GM19023 (cell line): ENCODE measurements at regions not wholly inside any gene's neighbourhood (a gene's known extent, or its start where the extent isn't known, plus 50 kb on each side); places are given as distances from the start of the nearest gene placed in this dataset.
A peak's percentile ranks its signal among the peaks of the same experiment; 100 is the strongest.
"Not testable (repeated sequence)": the region's sequence is repeated elsewhere in the genome, so short reads cannot be mapped to it uniquely, and the experiment has no call there.

ENCODE experiments used
- ATAC-seq: cut with Tn5 transposase; IDR thresholded peaks from one replicate; pipeline ENCODE4 v1.9.1; 2021; ENCODE audit warnings: mild to moderate bottlenecking, moderate library complexity; ENCODE audit not compliant: unreplicated experiment

DNA sequence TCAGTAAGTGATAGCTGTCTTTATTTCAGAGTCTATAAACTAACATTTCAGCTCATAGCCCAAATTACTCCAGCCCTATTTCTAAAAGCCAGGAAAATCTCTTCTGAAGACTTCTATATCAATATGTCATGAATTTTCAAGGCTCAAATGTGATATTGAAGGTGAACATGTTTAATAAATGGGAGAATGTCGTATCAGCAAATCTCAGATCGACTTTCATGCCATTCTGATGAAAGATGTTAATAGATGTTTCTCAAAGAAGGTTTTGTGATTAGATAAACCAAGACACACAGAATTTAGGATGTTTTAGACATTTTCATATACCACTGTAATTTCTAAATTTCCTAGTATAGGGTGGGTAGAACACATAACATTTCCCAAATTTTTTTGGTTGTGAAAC is 380.6 kb downstream of the ARL4A start:
- no peak for ATAC-seq

DNA sequence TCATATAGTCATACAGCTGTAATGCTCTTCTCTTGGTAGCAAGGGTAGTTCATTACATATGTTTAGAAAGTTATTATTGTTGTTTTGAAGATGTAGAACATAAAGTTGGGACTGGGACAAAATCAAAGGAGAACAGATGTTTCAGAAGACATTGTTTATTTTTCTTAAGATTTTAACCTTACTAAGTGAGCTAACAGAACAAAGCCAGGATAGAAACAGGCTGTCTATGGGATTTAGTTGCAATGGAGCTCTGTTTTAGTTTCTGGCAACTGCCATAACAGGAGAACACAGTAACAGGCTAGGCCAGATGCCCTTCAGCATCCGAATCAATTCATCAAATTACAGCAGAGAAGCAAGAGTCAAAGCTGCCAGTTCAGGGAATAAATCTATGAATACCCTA is 382.4 kb downstream of the ARL4A start:
- ATAC-seq: no peak

DNA sequence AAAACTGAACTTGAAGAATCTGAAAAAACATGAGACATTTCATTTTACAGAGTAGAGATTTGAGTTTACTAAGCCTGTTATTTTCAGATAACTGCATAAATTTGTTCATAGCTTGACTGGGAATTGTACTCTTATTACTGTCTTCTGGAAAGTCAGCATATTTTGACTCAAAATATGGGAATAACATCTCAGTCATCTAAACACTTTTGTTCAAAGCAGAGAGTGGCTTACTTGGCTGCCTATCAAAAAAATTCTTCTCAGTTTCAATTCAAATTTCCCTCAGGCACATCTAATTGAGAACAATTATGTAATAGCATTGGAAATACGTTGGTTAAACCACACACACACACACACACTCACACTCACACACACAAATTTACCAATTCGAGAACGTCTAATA is 384.6 kb downstream of the ARL4A start:
- ATAC-seq: no peak

DNA sequence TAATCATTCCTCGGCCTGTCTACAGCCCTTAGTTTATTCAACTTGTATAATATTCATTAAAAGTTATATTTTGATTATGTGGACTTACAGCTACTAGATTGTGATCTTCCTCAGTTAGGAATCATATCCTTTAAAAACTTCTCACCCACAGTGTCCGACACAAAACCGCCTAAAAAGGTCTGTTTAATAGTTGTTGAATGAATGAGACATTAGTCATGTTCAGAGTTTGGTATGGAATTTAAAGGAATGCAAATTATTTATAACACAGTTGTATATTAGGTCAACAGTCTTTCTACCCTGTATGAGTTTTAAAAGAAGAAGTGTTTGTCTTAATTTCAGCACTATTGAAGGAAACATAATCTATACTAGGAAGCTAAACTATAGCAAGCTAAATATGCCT is 390.0 kb downstream of the ARL4A start:
- no peak for ATAC-seq

DNA sequence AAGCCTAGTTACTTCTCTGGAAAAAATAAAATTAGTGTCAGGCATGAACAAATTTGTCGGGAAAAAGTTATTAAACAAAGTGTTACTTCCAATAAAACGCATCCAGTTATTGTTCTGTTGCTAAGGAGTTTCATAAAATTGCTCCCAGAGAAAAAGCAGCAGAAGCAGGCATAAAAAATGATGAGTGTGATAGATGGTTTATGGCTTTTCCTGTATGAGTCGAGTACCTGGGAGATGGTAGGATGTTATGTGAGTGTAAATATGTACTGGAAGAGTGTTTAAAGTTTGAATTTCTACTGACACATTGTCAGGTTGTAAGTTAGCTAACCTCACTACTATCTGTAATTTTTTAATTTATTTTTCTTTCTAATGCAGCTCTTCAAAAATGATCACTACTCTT is 390.7 kb downstream of the ARL4A start:
- ATAC-seq: no peak

DNA sequence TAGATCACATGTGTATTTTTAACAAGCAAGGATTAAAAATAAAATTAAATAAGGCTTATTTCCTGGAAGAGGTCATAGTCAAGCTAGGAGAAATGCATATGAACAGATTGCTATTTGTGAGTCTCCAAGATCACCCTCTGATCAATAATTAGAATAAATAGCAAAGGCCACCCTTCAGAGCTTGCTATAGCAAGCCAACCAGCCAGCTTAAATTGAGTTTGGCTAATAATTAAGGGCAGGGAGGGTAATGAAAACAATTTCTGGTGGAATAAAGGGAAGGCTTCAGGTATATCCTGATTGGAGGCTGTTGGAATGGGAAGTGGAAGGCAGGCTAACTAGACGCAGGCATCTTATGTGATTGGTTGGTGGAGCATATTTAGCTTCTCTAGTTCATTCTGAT is 403.5 kb downstream of the ARL4A start:
- ATAC-seq: no peak

DNA sequence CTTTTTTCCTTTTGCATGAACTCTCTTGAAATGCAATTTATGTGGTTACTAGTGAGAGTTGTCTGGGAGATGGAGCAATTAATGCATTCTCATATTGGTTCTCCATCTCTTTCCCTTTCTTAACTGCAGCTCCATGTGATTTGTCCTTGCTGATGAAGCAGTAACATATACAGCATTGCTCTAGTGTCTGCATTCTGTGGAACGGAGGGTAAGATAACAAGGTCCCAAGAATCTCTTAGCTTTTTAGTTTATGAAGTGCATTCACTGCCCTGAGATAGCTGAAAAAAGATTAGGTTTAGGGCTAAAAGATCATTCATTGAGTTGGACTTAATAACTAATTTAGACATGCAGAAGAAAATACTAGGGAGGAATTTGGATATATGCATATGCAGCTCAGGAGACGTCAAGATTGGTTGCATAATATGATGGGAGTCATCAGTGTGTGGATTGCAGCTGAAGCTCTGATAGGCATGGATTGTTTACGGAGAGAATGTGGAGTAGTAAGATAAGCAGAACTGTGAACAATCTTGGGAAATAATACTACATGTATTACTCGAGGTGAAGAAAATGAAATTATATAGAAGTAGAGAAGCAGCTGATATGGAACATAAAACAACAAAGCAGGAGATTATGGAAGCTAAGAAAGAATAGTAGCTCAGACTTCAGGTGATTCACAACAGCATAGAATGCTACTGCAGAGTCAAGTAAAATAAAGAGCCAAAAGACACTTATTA is 404.7 kb downstream of the ARL4A start:
- ATAC-seq: no peak

DNA sequence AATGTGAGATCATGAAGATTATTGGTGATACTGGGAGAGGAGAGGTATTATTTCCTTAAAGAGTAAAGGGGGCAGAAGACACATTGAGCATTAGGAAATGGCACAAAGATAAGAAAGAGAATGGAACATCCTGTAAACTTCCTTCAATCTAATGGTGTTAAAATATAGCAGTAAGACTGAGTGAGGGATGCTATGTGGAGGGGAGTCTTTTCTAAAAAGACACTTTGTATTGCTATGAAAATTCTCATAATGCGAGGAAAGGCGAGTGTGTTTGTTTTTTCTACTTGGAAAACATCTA is 405.2 kb downstream of the ARL4A start:
- ATAC-seq: no peak

DNA sequence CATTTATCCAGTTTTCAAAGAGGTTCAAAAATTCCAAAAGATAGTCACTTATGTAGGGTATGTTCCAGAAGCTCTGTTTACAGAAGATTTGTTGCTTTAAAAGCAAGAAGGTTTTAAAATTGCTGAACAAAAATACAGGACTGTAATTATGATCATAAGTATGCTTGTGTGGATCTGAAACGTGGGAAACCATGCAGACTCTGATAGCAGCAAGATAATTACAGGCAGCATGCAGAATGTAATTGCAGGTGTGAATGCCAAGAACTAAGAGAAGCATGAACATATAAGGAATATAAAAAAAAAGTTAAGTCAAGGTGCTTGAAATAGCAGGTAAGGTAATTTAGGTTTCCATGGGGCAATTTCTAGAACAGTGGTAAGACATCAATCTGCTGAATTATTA is 405.7 kb downstream of the ARL4A start:
- ATAC-seq: no peak

DNA sequence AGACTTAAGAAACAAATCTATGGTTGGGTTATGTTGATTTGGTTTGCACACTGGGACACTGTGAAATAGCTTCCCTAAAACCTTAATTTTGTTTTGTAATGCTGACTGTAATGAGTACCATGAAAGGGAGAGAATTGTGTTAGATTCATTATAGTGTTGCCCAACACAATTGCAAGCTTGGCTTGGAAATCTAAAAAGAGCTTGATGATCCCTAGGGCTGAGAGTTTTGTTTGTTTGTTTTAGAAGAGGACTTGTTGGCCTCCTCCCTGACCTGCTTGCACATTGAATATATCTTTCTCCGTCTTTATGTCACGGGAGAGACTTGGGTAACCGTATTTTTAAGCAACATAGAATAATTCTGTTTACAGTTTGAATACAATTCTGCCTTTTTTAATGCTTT is 410.1 kb downstream of the ARL4A start:
- ATAC-seq: no peak

DNA sequence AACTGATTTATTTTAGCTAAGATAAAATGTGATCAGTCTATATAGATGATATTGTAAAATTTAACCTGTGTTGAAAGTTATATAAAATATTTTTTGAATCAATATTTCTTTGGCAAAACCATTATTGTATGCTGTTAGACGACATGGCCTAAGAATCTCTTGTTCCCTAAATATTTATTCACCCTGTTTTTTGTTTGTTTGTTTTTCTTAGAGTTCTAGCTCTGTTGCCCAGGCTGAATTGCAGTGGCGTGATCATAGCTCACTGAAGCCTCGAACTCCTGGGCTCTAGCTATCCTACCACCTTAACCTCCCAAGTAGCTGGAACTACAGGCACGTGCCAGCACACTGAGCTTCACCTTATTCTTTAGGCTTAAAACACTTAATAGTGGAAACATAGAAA is 410.7 kb downstream of the ARL4A start:
- ATAC-seq: no peak

DNA sequence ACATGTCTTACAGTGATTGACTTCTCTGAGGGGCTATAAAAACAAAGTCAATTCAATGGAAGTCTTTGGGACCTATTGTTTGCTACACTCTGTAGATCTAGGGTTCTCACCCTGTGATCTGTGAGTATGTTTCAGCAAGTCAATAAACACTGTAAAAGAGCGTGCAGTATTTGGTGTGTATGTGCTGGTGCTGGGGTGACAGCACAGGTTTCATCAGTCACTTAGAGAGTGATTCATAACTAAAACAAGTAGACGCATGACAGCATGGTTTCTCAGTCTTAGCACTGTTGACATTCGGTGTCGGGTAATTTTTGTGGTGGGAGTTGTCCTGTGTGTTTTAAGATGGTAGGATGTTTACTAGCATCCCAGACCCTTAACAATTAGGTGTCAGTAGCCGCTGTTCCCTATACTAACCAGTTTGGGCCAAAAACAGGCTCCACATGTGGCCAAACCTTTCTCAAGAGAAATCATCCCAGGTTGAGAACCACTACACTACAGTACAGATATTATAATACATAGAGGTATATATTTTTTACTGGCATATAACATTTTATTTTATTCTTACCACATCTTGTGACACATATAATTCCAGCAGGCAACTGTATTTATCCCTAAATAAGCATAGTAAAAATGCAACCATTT is 411.8 kb downstream of the ARL4A start:
- peak; percentile 90 for ATAC-seq

DNA sequence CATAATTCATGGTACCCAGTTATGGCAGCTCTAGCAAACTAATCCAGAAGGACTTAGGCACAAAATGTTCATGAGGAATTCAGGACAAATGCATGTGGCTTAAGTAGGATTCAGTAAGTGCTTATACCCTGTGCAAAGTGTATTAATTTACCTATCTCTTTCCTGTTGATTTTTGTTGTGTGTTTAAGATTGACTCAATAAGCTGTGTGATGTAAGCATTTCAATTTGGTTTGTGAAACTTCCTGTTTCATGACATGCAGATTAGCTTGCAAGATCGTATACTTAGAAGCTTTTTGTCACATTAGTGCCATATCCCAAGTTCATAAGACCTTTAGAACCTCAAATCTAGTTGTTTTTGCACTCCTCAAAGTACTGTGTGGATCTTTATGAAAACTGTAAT is 416.7 kb downstream of the ARL4A start:
- no peak for ATAC-seq

DNA sequence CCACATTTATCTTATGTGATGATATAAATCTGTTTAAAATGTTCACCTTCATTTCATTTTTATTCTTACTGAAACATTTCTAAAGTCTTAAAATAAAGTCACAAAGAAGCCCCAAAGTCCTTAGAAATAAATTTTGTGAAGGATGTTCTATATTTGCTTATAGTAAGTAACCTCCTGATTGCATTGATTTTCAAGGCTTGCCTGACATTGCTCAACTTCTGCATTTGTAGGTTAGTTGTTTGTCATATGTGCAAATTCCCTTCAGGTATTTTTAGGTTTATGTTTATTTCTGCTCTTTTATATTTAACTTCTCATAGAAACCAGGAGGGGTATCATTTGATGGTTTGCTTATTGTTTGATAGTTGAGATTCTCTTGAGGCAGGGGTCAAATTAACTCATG is 417.8 kb downstream of the ARL4A start:
- ATAC-seq: no peak

DNA sequence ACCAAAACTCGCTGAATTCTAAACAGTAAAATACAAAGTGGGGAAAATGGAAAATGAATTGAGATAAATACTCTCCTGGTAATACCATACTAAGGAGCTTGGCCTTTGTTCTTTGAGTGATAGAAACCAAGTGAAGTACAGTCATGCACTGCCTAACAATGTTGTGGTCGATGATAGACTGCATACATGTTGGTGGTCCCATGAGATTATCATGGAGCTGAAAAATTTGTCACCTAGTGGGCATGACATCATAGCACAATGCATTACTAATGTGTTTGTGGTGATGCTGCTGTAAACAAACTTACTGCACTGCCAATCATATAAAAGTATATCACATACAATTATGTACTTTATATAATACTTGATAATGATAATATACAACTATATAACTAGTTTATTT is 419.1 kb downstream of the ARL4A start:
- no peak for ATAC-seq

DNA sequence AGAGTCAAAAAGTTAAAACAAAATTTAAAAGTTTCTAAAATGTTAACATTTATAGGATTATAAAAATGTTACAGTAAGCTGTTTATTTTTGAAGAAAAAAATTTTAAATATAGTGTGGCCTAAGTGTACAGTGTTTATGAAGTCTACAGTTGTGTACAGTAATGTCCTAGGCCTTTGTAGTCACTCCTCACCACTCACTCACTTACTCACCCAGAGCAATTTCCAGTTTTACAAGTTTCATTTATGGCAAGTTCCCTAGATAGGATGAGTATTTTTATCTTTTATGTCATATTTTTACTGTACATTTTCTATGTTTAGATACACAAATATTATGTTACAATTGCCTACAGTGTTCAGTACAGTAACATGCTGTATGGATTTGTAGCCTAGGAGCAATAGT is 419.9 kb downstream of the ARL4A start:
- no peak for ATAC-seq

DNA sequence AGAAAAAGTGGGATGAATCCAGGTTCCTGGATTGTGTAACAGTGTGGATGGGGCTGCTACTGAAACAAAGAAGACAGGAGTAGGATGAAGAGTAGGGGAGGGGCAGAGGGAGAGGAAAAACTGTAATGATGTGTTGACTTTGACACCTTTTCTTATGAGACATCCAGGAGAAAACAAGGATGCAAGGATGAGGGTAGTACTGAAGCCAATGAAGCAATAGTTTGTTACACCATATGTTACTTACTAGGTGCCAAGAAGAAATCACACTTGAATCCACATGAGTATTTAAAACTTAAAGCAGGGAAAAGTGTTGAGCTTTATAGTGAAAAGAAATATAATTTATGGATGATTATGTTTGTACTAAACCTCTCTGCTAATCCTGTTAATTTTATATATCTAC is 420.6 kb downstream of the ARL4A start:
- no peak for ATAC-seq

DNA sequence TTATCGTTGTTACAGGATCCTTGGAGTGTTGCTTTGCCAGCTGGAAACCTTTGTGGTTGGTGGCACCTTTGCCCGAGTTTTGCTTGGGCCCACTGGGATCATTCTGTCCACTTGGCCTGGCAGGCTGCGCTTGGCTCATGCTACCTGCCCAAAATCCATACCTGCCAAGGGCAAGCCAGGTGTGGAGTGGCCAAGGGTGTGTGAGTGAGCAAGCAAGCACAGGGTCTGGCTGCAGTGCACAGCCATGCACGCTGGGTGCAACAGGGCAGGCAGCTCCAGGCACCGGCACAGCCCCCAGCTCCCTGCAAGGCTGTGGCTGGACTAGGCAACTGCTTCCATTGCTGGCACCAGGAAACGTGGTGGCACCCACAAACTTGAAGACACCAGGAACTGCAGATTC is 421.8 kb downstream of the ARL4A start:
- ATAC-seq: no peak

DNA sequence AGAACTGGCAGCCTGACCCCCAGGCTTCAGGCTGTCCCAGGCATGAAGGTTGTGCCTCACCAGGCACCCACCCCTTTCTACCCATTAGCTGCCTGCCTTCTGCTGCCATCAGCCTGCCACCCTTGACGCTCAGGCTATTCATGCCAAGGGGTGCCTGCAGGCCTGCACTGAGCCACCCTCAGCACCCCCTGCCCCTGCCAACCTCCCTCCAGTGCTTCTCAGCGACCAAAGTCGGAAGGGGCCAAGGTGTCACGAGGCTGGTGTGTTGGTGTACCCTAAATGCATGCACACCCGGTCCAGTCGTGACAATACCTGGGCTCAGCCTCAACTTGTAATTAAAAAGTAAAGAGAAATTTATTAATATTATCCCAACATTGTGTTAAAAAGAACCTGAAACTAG is 422.7 kb downstream of the ARL4A start:
- ATAC-seq: no peak

DNA sequence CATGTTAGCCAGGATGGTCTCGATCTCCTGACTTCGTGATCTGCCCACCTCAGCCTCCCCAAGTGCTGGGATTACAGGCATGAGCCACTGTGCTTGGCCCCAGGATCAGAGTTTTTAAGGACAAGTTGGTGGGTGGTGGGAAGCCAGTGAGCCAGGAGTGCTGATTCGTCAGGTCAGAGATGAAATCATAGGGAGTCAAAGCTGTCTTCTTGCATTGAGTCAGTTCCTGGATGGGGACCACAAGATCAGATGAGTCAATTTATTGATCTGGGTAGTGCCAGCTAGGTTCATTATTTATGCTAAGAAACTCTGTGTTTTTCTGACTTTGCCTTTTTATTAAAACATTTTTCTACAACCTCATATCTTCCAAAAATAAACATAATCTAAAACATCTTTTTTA is 423.8 kb downstream of the ARL4A start:
- ATAC-seq: no peak

DNA sequence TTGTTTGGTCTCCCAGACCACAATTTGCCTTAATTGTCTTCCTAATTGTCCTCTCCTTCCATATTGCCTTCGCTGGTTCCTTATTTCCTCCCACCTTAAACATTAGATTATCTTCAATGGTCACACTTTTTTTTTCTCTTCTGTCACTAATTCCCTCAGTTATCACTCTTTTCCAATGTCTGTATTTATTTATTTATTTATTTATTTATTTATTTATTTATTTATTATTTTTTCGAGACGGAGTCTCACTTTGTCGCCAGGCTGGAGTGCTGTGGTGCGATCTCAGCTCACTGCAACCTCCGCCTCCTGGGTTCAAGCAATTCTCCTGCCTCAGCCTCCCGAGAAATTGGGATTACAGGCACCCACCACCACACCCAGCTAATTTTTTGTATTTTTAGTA is 426.8 kb downstream of the ARL4A start:
- ATAC-seq: not testable (repeated sequence)

DNA sequence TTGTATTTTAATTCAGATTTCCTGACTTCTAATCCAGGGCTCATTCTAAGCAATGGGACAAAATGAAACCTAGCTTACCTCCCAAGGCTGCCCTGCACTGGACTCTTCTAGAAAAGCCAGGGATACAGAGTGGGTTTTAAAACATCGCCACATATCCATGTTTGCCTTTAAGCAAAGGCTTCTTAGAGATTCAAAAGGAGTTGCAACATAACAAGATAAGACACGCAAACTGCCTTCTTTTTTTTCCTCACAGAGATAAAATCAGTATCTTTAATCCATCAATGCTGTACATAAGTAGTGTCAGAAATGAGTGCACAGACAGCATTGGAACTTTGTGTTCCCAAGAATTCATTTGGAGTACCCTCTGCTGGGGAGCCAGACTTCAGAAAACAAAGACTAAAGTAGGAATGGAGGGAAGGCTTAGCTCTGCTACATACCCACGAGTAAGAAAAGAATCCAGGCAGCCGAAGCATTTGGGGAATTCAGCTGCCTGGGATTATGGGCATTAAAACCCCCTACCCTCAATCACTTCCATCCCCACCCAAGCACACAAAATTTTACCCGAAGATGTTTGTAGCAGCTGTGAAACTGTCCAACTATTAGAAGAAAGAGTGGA is 427.8 kb downstream of the ARL4A start:
- ATAC-seq: no peak

DNA sequence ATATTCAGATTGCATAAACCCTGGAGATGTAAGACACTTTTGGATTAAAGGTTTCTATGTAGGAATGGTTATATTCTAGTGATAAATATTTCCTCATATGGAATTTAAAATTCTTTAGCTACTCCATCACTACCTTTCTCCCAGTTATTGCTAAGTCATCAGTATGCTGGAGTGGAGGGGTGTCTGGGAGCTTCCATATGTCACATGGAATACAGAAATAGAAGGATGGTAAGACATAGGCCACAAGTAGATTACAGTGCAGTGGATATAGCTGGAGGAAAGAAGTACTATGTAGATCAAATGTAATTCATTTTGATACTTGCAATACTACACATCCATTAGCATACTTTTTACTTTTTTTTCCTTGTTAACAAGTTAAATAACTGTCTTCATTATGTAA is 428.4 kb downstream of the ARL4A start:
- ATAC-seq: no peak
